H9 (cell line): ENCODE measurements at regions not wholly inside any gene's neighbourhood (a gene's known extent, or its start where the extent isn't known, plus 50 kb on each side); places are given as distances from the start of the nearest gene placed in this dataset.

ENCODE experiments used
- DNase-seq: peaks from one replicate; pipeline ENCODE4 v3.0.0-alpha.2; 2017
- H2AFZ ChIP-seq: one replicate; pipeline ENCODE4 v1.6.1; 2013; ENCODE audit warnings: mild to moderate bottlenecking, low read length, control low read depth, moderate library complexity
- H2AK5ac ChIP-seq: 2 replicates; pipeline ENCODE4 v1.6.1; 2013; ENCODE audit warnings: low read length, control low read depth, mixed read lengths; ENCODE audit not compliant: insufficient read length
- H2BK120ac ChIP-seq: one replicate; pipeline ENCODE4 v1.6.1; 2013; ENCODE audit warnings: low read depth, mild to moderate bottlenecking, low read length, control low read depth, inconsistent platforms; ENCODE audit not compliant: poor library complexity, severe bottlenecking
- H2BK12ac ChIP-seq: 2 replicates; pipeline ENCODE4 v1.6.1; 2013; ENCODE audit warnings: low read length, control low read depth, mixed read lengths, low read depth; ENCODE audit not compliant: insufficient read length
- H2BK15ac ChIP-seq: 2 replicates; pipeline ENCODE4 v1.6.1; 2013; ENCODE audit warnings: low read depth, low read length, control low read depth
- H2BK20ac ChIP-seq: one replicate; pipeline ENCODE4 v1.6.1; 2013; ENCODE audit warnings: low read depth, mild to moderate bottlenecking, low read length, control low read depth, inconsistent platforms; ENCODE audit not compliant: poor library complexity, severe bottlenecking
- H2BK5ac ChIP-seq: 2 replicates; pipeline ENCODE4 v1.6.1; 2013; ENCODE audit warnings: low read length, control low read depth, mixed read lengths; ENCODE audit not compliant: insufficient read length
- H3K14ac ChIP-seq: 2 replicates; pipeline ENCODE4 v1.6.1; 2013; ENCODE audit warnings: low read length, control low read depth; ENCODE audit not compliant: insufficient read depth
- H3K18ac ChIP-seq: 2 replicates; pipeline ENCODE4 v1.6.1; 2013; ENCODE audit warnings: low read depth, mild to moderate bottlenecking, mixed read lengths, low read length, control low read depth; ENCODE audit not compliant: insufficient read length
- H3K23ac ChIP-seq: 2 replicates; pipeline ENCODE4 v1.6.1; 2013; ENCODE audit warnings: low read length, control low read depth, mixed read lengths, low read depth; ENCODE audit not compliant: insufficient read length
- H3K23me2 ChIP-seq: 2 replicates; pipeline ENCODE4 v1.6.1; 2013; ENCODE audit warnings: low read depth, mild to moderate bottlenecking, mixed read lengths, low read length, control low read depth; ENCODE audit not compliant: insufficient read length, poor library complexity, severe bottlenecking
- H3K27ac ChIP-seq: 2 replicates; pipeline ENCODE4 v1.5.1; 2013; ENCODE audit warnings: low read length, control low read depth, mixed read lengths, low read depth; ENCODE audit not compliant: insufficient read length
- H3K27me3 ChIP-seq: 2 replicates; pipeline ENCODE4 v1.6.1; 2013; ENCODE audit warnings: low read length, control low read depth, inconsistent platforms; ENCODE audit not compliant: insufficient read depth
- H3K4ac ChIP-seq: 2 replicates; pipeline ENCODE4 v1.6.1; 2013; ENCODE audit warnings: low read depth, mild to moderate bottlenecking, control low read depth, inconsistent platforms, low read length, moderate library complexity
- H3K4me1 ChIP-seq: 2 replicates; pipeline ENCODE4 v1.6.1; 2013; ENCODE audit warnings: low read length, control low read depth, inconsistent platforms; ENCODE audit not compliant: insufficient read depth
- H3K4me2 ChIP-seq: 2 replicates; pipeline ENCODE4 v1.6.1; 2013; ENCODE audit warnings: low read length, control low read depth, mixed read lengths; ENCODE audit not compliant: insufficient read length, insufficient read depth
- H3K56ac ChIP-seq: 2 replicates; pipeline ENCODE4 v1.6.1; 2013; ENCODE audit warnings: low read depth, mild to moderate bottlenecking, mixed read lengths, low read length, control low read depth; ENCODE audit not compliant: insufficient read length
- H3K79me1 ChIP-seq: 2 replicates; pipeline ENCODE4 v1.6.1; 2013; ENCODE audit warnings: low read depth, mild to moderate bottlenecking, moderate library complexity, low read length, control low read depth, inconsistent platforms; ENCODE audit not compliant: insufficient read depth, poor library complexity, severe bottlenecking
- H3K79me2 ChIP-seq: 2 replicates; pipeline ENCODE4 v1.6.1; 2013; ENCODE audit warnings: low read length, control low read depth, inconsistent platforms; ENCODE audit not compliant: insufficient read depth
- H3K9ac ChIP-seq: 2 replicates; pipeline ENCODE4 v1.6.1; 2013; ENCODE audit warnings: low read length, control low read depth, mixed read lengths; ENCODE audit not compliant: insufficient read length; ENCODE audit errors: extremely low read depth
- H3K9me3 ChIP-seq: one replicate; pipeline ENCODE4 v1.6.1; 2013; ENCODE audit warnings: low read depth, low read length, inconsistent platforms; ENCODE audit not compliant: control insufficient read depth
- H3T11ph ChIP-seq: one replicate; pipeline ENCODE4 v1.6.1; 2013; ENCODE audit warnings: mild to moderate bottlenecking, low read length, control low read depth, inconsistent platforms
- H4K20me1 ChIP-seq: one replicate; pipeline ENCODE4 v1.6.1; 2013; ENCODE audit not compliant: control insufficient read depth, insufficient read length, insufficient read depth
- H4K5ac ChIP-seq: 2 replicates; pipeline ENCODE4 v1.6.1; 2013; ENCODE audit warnings: low read depth, mild to moderate bottlenecking, mixed read lengths, low read length, control low read depth; ENCODE audit not compliant: insufficient read length
- H4K8ac ChIP-seq: replicated peaks from 2 replicates; pipeline ENCODE4 v1.6.1; 2013; ENCODE audit warnings: low read length, control low read depth, mixed read lengths, low read depth; ENCODE audit not compliant: insufficient read length
- H4K91ac ChIP-seq: 2 replicates; pipeline ENCODE4 v1.6.1; 2013; ENCODE audit warnings: low read depth, mild to moderate bottlenecking, moderate library complexity, mixed read lengths, low read length, control low read depth; ENCODE audit not compliant: insufficient read length
- H3K27ac Mint-ChIP-seq, 3 experiments: 2 replicates in 2 of 3; 3 replicates in 1 of 3; pipeline ENCODE4 v1.8.0; 2020 to 2021; ENCODE audit warnings: mixed read lengths in 3 of 3, mild to moderate bottlenecking in 1 of 3, moderate library complexity in 1 of 3
- H3K27me3 Mint-ChIP-seq: 2 replicates; pipeline ENCODE4 v1.8.0; 2021; ENCODE audit warnings: low read depth, mild to moderate bottlenecking, moderate library complexity, mixed read lengths
- H3K36me3 Mint-ChIP-seq, 3 experiments: 2 replicates in 2 of 3; 3 replicates in 1 of 3; pipeline ENCODE4 v1.8.0; 2020 to 2021; ENCODE audit warnings: low read depth in 3 of 3, mixed read lengths in 3 of 3; ENCODE audit not compliant: insufficient read depth in 1 of 3
- H3K4me1 Mint-ChIP-seq, 2 experiments: 2 replicates each; pipeline ENCODE4 v1.8.0; 2020; ENCODE audit warnings: mixed read lengths in 2 of 2
- H3K4me3 Mint-ChIP-seq, 2 experiments: 2 replicates in 1 of 2; 3 replicates in 1 of 2; pipeline ENCODE4 v1.8.0; 2020 to 2021; ENCODE audit warnings: mild to moderate bottlenecking in 2 of 2, mixed read lengths in 2 of 2, moderate library complexity in 1 of 2
- H3K9me3 Mint-ChIP-seq, 2 experiments: 2 replicates in 1 of 2; 3 replicates in 1 of 2; pipeline ENCODE4 v1.8.0; 2020; ENCODE audit warnings: mild to moderate bottlenecking in 2 of 2, mixed read lengths in 2 of 2, moderate library complexity in 1 of 2
- CTCF ChIP-seq: fragments of 200-600 bp; sonication (generic); conservative IDR thresholded peaks from 3 replicates; pipeline ENCODE4 v1.8.0; 2021; ENCODE audit warnings: antibody characterized with exemption, mild to moderate bottlenecking
- WGBS: extraction: QIAGEN DNeasy Blood & Tissue Kit; methylation state at CpG from one replicate; pipeline ENCODE4 v1.1.7; 2013; ENCODE audit warnings: missing lambda C conversion rate, low lambda C conversion rate, mixed read lengths; ENCODE audit not compliant: insufficient read length; ENCODE audit errors: extremely low coverage; 5-methylcytosine and 5-hydroxymethylcytosine counted together

DNA sequence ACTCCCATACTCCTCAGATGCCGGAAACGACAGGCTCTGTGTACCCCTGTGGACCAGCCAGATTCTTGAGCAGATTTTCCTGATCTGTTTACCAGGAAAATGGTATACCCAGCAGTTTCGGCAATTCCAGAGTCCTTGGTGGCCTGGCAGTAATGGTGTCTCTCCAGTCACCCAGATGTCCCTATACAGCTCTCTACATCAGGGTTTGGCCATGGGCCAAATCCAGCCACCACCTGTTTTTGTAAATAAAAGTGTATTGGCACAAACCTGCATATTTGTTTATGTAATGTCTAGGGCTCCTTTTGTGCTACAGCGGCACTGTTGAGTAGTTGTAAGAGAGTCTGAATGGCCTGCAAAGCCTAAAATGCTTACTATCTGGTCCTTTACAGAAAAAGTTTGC lies 491.3 kb downstream of the RPS24 start:
- Histone ChIP-seq H3T11ph (no peak overlapping the region), H3K79me1 (no peaks in the 10 kb centered on the region), H2BK5ac (no peak overlapping the region), H3K9ac (no peak overlapping the region), H3K27ac (no peak overlapping the region), H4K5ac (no peak overlapping the region), H4K20me1 (no peaks in the 10 kb centered on the region), H4K91ac (no peak overlapping the region), H3K4me2 (no peak overlapping the region), H3K23ac (no peak overlapping the region), H2BK12ac (no peak overlapping the region), H3K4ac (no peak overlapping the region), H3K79me2 (no peaks in the 10 kb centered on the region), H3K56ac (no peak overlapping the region), H4K8ac (no peak overlapping the region), H2AFZ (no peak overlapping the region), H3K18ac (no peak overlapping the region), H2BK20ac (no peak overlapping the region), H3K27me3 (no peaks in the 10 kb centered on the region), H2BK120ac (no peak overlapping the region), H3K14ac (no peak overlapping the region), H3K23me2 (no peaks in the 10 kb centered on the region), H3K4me1 (no peaks in the 10 kb centered on the region; the same call in 1 of the 2 replicates), H2BK15ac (no peak overlapping the region), H2AK5ac (no peak overlapping the region), H3K9me3 (no peaks in the 10 kb centered on the region)
- Mint-ChIP-seq H3K4me3 (no peak overlapping the region), H3K27ac (no peak overlapping the region), H3K9me3 (peaks cover 0 to 3% of the 10 kb centered on the region in 2 experiments; a peak in 1 of 5 replicates), H3K27me3 (peaks cover 2% of the 10 kb centered on the region; the same call in 1 of the 2 replicates), H3K36me3 (no peaks in the 10 kb centered on the region), H3K4me1 (peaks cover 12 to 19% of the 10 kb centered on the region in 2 experiments)
- TF ChIP-seq CTCF, result no peak
- no CpG with 5 or more reads among the region's 4 CpGs for WGBS
- no peak for DNase-seq
